SK-N-SH (cell line): ENCODE measurements at regions not wholly inside any gene's neighbourhood (a gene's known extent, or its start where the extent isn't known, plus 50 kb on each side); places are given as distances from the start of the nearest gene placed in this dataset.

Experiments used
- CTCF ChIA-PET: fragments of 300-600, 350-600 bp; formaldehyde crosslinking; extraction: SDS; loops from one replicate; lab custom pipeline; 2021; lab: Yijun Ruan, JAX
- POLR2A ChIA-PET: fragments of 350-600 bp; sonication (Branson Sonifier 250); formaldehyde crosslinking; extraction: SDS; loops from one replicate; lab custom pipeline; 2020; ENCODE audit warnings: antibody characterized with exemption, inconsistent platforms; lab: Yijun Ruan, JAX
- DNase-seq: peaks from one replicate; pipeline ENCODE4 v3.0.0; 2012
- H2AFZ ChIP-seq: fragments of 200-600 bp; sonication (generic); 2 replicates; pipeline ENCODE4 v1.8.1; 2016; ENCODE audit warnings: antibody characterized with exemption, mild to moderate bottlenecking, low read depth
- H3F3A ChIP-seq: fragments of 200-600 bp; sonication (generic); replicated peaks from 2 replicates; pipeline ENCODE3; 2016; ENCODE audit warnings: antibody characterized with exemption, mild to moderate bottlenecking; ENCODE audit not compliant: insufficient read depth
- H3K27ac ChIP-seq, 2 experiments: fragments of 200-500 bp in 1 of 2; fragments of 200-600 bp in 1 of 2; sonication (Bioruptor generic) in 1 of 2; sonication (generic), shearing (Covaris generic) in 1 of 2; 2 replicates each; pipeline versions ENCODE4 v1.5.1 to v1.6.1; 2014 to 2016; ENCODE audit warnings: low read depth in 2 of 2, inconsistent platforms in 1 of 2, low read length in 1 of 2, mild to moderate bottlenecking in 1 of 2, mixed read lengths in 1 of 2
- H3K27me3 ChIP-seq: fragments of 200-600 bp; sonication (generic), shearing (Covaris generic); 2 replicates; pipeline ENCODE4 v1.6.1; 2016; ENCODE audit warnings: mixed run types; ENCODE audit not compliant: insufficient read depth
- H3K36me3 ChIP-seq, 2 experiments: fragments of 200-500 bp in 1 of 2; fragments of 200-600 bp in 1 of 2; sonication (Bioruptor generic) in 1 of 2; sonication (generic) in 1 of 2; replicated peaks in 1 of 2; 2 replicates each; pipeline versions ENCODE3 to v1.5.1; 2014 to 2016; ENCODE audit warnings: low read length in 1 of 2, mild to moderate bottlenecking in 1 of 2; ENCODE audit not compliant: insufficient read depth in 2 of 2, control insufficient read depth in 1 of 2
- H3K4me1 ChIP-seq, 2 experiments: fragments of 200-500 bp in 1 of 2; fragments of 200-600 bp in 1 of 2; sonication (Bioruptor generic) in 1 of 2; sonication (generic), shearing (Covaris generic) in 1 of 2; 2 replicates each; pipeline versions ENCODE4 v1.5.1 to v1.6.1; 2014 to 2016; ENCODE audit warnings: low read depth in 1 of 2, low read length in 1 of 2, mixed run types in 1 of 2; ENCODE audit not compliant: insufficient read depth in 2 of 2, control insufficient read depth in 1 of 2
- H3K4me2 ChIP-seq: fragments of 200-600 bp; sonication (generic), shearing (Covaris generic); 2 replicates; pipeline ENCODE4 v1.6.1; 2017; ENCODE audit warnings: mixed run types
- H3K4me3 ChIP-seq, 2 experiments: fragments of 200-500 bp in 1 of 2; fragments of 200-600 bp in 1 of 2; sonication (Bioruptor generic) in 1 of 2; sonication (generic), shearing (Covaris generic) in 1 of 2; 2 replicates each; pipeline versions ENCODE4 v1.5.1 to v1.8.1; 2014 to 2016; ENCODE audit warnings: low read depth in 2 of 2, inconsistent platforms in 1 of 2, low read length in 1 of 2, mild to moderate bottlenecking in 1 of 2, mixed read lengths in 1 of 2, moderate library complexity in 1 of 2
- H3K79me2 ChIP-seq: fragments of 200-600 bp; sonication (generic); 2 replicates; pipeline ENCODE4 v1.8.1; 2017; ENCODE audit warnings: mild to moderate bottlenecking; ENCODE audit not compliant: insufficient read depth
- H3K9ac ChIP-seq: fragments of 200-600 bp; sonication (generic); 2 replicates; pipeline ENCODE4 v1.6.1; 2017; ENCODE audit warnings: mixed run types
- H3K9me2 ChIP-seq: fragments of 200-600 bp; sonication (generic); 2 replicates; pipeline ENCODE4 v1.6.1; 2017; ENCODE audit warnings: mixed run types
- H3K9me3 ChIP-seq: fragments of 200-600 bp; sonication (generic); 2 replicates; pipeline ENCODE4 v1.6.1; 2017; ENCODE audit warnings: mixed run types, mild to moderate bottlenecking, moderate library complexity
- H4K20me1 ChIP-seq: fragments of 200-600 bp; sonication (generic); 2 replicates; pipeline ENCODE4 v1.6.1; 2017; ENCODE audit warnings: mild to moderate bottlenecking, mixed run types; ENCODE audit not compliant: insufficient read depth
- CHD2 ChIP-seq: fragments of 150-350 bp; IDR thresholded peaks from 2 replicates; pipeline ENCODE4 v1.6.1; 2018; ENCODE audit warnings: low read length; ENCODE audit not compliant: partially characterized antibody
- CTCF ChIP-seq: fragments of 200-600 bp; sonication (generic); IDR thresholded peaks from 2 replicates; pipeline ENCODE4 v1.6.1; 2017; ENCODE audit warnings: antibody characterized with exemption, mild to moderate bottlenecking, moderate library complexity
- EP300 ChIP-seq, 2 experiments: IDR thresholded peaks; 2 replicates each; pipeline versions ENCODE4 v1.4.0 to v1.6.1; 2012; ENCODE audit warnings: borderline replicate concordance in 1 of 2, low read depth in 1 of 2, low read length in 1 of 2
- EZH2phosphoT487 ChIP-seq: fragments of 200-600 bp; sonication (generic); IDR thresholded peaks from 2 replicates; pipeline ENCODE4 v1.6.1; 2017; ENCODE audit warnings: low read depth, mixed run types, mild to moderate bottlenecking, antibody characterized with exemption, moderate library complexity, borderline replicate concordance
- FOXJ3 ChIP-seq: sonication (generic); formaldehyde crosslinking; IDR thresholded peaks from 2 replicates; pipeline ENCODE4 v1.5.1; 2020; ENCODE audit warnings: mild to moderate bottlenecking, missing genetic modification reagents
- FOXM1 ChIP-seq: IDR thresholded peaks from 2 replicates; pipeline ENCODE4 v1.4.0; 2012; ENCODE audit warnings: low read depth, mild to moderate bottlenecking
- GATA2 ChIP-seq: sonication (generic); formaldehyde crosslinking; IDR thresholded peaks from 2 replicates; pipeline ENCODE4 v1.5.0; 2020; ENCODE audit warnings: mild to moderate bottlenecking, missing genetic modification reagents
- MAX ChIP-seq: IDR thresholded peaks from 2 replicates; pipeline ENCODE4 v1.4.0; 2012; ENCODE audit warnings: low read depth
- MEF2A ChIP-seq: IDR thresholded peaks from 2 replicates; pipeline ENCODE4 v1.4.0; 2012; ENCODE audit warnings: low read depth, borderline replicate concordance
- MXI1 ChIP-seq: IDR thresholded peaks from 2 replicates; pipeline ENCODE4 v1.6.1; 2012; ENCODE audit warnings: mild to moderate bottlenecking, low read depth, low read length, improper control_type of control experiment
- NFIC ChIP-seq: IDR thresholded peaks from 2 replicates; pipeline ENCODE4 v1.4.0; 2012; ENCODE audit warnings: borderline replicate concordance
- NRF1 ChIP-seq: IDR thresholded peaks from 2 replicates; pipeline ENCODE4 v1.6.1; 2012; ENCODE audit warnings: low read depth, mild to moderate bottlenecking, low read length
- PBX3 ChIP-seq: IDR thresholded peaks from 2 replicates; pipeline ENCODE4; 2012
- RAD21 ChIP-seq: IDR thresholded peaks from 2 replicates; pipeline ENCODE4 v1.6.1; 2012; ENCODE audit warnings: mild to moderate bottlenecking, low read length
- RXRA ChIP-seq: IDR thresholded peaks from 2 replicates; pipeline ENCODE4 v1.4.0; 2012; ENCODE audit warnings: low read depth, mild to moderate bottlenecking, borderline replicate concordance
- SIN3A ChIP-seq: IDR thresholded peaks from 2 replicates; pipeline ENCODE4 v1.6.1; 2012; ENCODE audit warnings: low read depth, mild to moderate bottlenecking, low read length, moderate library complexity, borderline replicate concordance
- SMC3 ChIP-seq: IDR thresholded peaks from 2 replicates; pipeline ENCODE4 v1.6.1; 2012; ENCODE audit warnings: low read depth, low read length, improper control_type of control experiment
- TCF12 ChIP-seq: IDR thresholded peaks from 2 replicates; pipeline ENCODE4 v1.4.0; 2012
- TEAD4 ChIP-seq: IDR thresholded peaks from 2 replicates; pipeline ENCODE4 v1.4.0; 2012; ENCODE audit warnings: mild to moderate bottlenecking, borderline replicate concordance; ENCODE audit not compliant: insufficient read depth
- USF2 ChIP-seq: fragments of 150-350 bp; IDR thresholded peaks from 2 replicates; pipeline ENCODE4 v1.6.1; 2017; ENCODE audit warnings: antibody characterized with exemption, low read length, low read depth, borderline replicate concordance
- ZBTB33 ChIP-seq: IDR thresholded peaks from 2 replicates; pipeline ENCODE4 v1.4.0; 2012; ENCODE audit warnings: low read depth, borderline replicate concordance
- WGBS: methylation state at CpG from one replicate; pipeline ENCODE4 v1.1.6; 2017; ENCODE audit warnings: low lambda C conversion rate; 5-methylcytosine and 5-hydroxymethylcytosine counted together
- TF ChIP-seq, protein P1 (sequence below): IDR thresholded peaks from 2 replicates; pipeline ENCODE4 v1.6.1; 2012; ENCODE audit warnings: mild to moderate bottlenecking, low read depth, low read length, moderate library complexity

GRCh38 chr14:61609191-61609843 is 86.0 kb upstream of the HIF1A start:
- H3K9me3 ChIP-seq: no peaks in the 10 kb centered on the region
- H3K9me2 ChIP-seq: no peaks in the 10 kb centered on the region
- peak overlapping the region; percentile 48 for H2AFZ ChIP-seq
- H3K27ac ChIP-seq: peak overlapping the region; percentile 89 to 99
- no peaks in the 10 kb centered on the region for H3K79me2 ChIP-seq
- no peaks in the 10 kb centered on the region for H3K36me3 ChIP-seq
- ChIA-PET CTCF (interaction anchor here (0.8 to 3.9 kb wide), 12 partner anchors 11 to 228 kb away, joined by 3 to 18 read pairs (median 4); no protein-coding TSS in a partner anchor), POLR2A (interaction anchor here (1.0 to 3.3 kb wide), 5 partner anchors 86 to 1360 kb away, joined by 3 to 24 read pairs (median 3); partner anchors contain the start of genes HIF1A and PPM1A)
- H3K4me1 ChIP-seq: peaks cover 16 to 47% of the 10 kb centered on the region in 2 experiments
- no peak overlapping the region; a peak in 1 of 4 replicates for H3K4me3 ChIP-seq
- DNase-seq: peak; percentile 50
- H3K9ac ChIP-seq: peak overlapping the region; percentile 18; the same call in 1 of the 2 replicates
- WGBS: 21% methylated on average over 10 of the region's 10 CpGs
- no peaks in the 10 kb centered on the region for H4K20me1 ChIP-seq
- peak overlapping the region; percentile 48 for H3K4me2 ChIP-seq
- peaks cover 9% of the 10 kb centered on the region for H3F3A ChIP-seq
- H3K27me3 ChIP-seq: no peaks in the 10 kb centered on the region
- TF ChIP-seq SMC3: no peak
- peak; percentile 56; the same call in 1 of the 2 replicates for TF ChIP-seq NFIC
- TF ChIP-seq SIN3A: no peak
- TF ChIP-seq TEAD4: no peak
- no peak for TF ChIP-seq MEF2A
- peak; percentile 47; the same call in 1 of the 2 replicates for TF ChIP-seq MAX
- peak; percentile 55 for TF ChIP-seq GATA2 (CRISPR knock-in tag)
- TF ChIP-seq CTCF: no peak
- TF ChIP-seq MXI1: peak; percentile 45; the same call in 1 of the 2 replicates
- TF ChIP-seq ZBTB33: no peak
- no peak for TF ChIP-seq RXRA
- peak; percentile 59 for TF ChIP-seq CHD2
- TF ChIP-seq EP300 (IDR thresholded peaks at IDR 0.05; ENCODE audit: borderline replicate concordance in 1 of 2, low read depth in 1 of 2, low read length in 1 of 2): peak in 1 of 2 experiments; percentile 79; a peak in 2 of 4 replicates
- TF ChIP-seq RAD21: peak; percentile 27; the same call in 1 of the 2 replicates
- no peak for TF ChIP-seq FOXM1
- no peak for TF ChIP-seq USF2
- no peak for TF ChIP-seq NRF1
- TF ChIP-seq TCF12: peak; percentile 56; the same call in 1 of the 2 replicates
- no peak for TF ChIP-seq EZH2phosphoT487
- TF ChIP-seq, protein P1, sequence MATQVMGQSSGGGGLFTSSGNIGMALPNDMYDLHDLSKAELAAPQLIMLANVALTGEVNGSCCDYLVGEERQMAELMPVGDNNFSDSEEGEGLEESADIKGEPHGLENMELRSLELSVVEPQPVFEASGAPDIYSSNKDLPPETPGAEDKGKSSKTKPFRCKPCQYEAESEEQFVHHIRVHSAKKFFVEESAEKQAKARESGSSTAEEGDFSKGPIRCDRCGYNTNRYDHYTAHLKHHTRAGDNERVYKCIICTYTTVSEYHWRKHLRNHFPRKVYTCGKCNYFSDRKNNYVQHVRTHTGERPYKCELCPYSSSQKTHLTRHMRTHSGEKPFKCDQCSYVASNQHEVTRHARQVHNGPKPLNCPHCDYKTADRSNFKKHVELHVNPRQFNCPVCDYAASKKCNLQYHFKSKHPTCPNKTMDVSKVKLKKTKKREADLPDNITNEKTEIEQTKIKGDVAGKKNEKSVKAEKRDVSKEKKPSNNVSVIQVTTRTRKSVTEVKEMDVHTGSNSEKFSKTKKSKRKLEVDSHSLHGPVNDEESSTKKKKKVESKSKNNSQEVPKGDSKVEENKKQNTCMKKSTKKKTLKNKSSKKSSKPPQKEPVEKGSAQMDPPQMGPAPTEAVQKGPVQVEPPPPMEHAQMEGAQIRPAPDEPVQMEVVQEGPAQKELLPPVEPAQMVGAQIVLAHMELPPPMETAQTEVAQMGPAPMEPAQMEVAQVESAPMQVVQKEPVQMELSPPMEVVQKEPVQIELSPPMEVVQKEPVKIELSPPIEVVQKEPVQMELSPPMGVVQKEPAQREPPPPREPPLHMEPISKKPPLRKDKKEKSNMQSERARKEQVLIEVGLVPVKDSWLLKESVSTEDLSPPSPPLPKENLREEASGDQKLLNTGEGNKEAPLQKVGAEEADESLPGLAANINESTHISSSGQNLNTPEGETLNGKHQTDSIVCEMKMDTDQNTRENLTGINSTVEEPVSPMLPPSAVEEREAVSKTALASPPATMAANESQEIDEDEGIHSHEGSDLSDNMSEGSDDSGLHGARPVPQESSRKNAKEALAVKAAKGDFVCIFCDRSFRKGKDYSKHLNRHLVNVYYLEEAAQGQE: peak; percentile 47; the same call in 1 of the 2 replicates
- peak; percentile 61 for TF ChIP-seq PBX3
- no peak for TF ChIP-seq FOXJ3 (CRISPR knock-in tag)
